ENCODE measurements at regions not wholly inside any gene's neighbourhood (a gene's known extent, or its start where the extent isn't known, plus 50 kb on each side); places are given as distances from the start of the nearest gene placed in this dataset.

GRCh38 chr1:163257763-163258162, 55.0 kb upstream of the RGS5 start:
- no peak for DNase-seq (ENCODE audit: low read depth in 1 of 2, low spot score in 1 of 2)
- in situ Hi-C loops (cut with HindIII; ENCODE audit: low pct_unique_long_range_greater_than_20kb, low sequenced_read_pairs), result no loop called here
- no peak for TF ChIP-seq JUND (IDR thresholded peaks at IDR 0.05; ENCODE audit: low read depth)

GRCh38 chr1:163258181-163258580, 55.5 kb upstream of the RGS5 start:
- in situ Hi-C loops (cut with HindIII; ENCODE audit: low pct_unique_long_range_greater_than_20kb, low sequenced_read_pairs), result no loop called here
- DNase-seq (ENCODE audit: low read depth in 1 of 2, low spot score in 1 of 2), result peak in 1 of 2 experiments; percentile 62
- TF ChIP-seq JUND (IDR thresholded peaks at IDR 0.05; ENCODE audit: low read depth), result peak; percentile 76

DNA sequence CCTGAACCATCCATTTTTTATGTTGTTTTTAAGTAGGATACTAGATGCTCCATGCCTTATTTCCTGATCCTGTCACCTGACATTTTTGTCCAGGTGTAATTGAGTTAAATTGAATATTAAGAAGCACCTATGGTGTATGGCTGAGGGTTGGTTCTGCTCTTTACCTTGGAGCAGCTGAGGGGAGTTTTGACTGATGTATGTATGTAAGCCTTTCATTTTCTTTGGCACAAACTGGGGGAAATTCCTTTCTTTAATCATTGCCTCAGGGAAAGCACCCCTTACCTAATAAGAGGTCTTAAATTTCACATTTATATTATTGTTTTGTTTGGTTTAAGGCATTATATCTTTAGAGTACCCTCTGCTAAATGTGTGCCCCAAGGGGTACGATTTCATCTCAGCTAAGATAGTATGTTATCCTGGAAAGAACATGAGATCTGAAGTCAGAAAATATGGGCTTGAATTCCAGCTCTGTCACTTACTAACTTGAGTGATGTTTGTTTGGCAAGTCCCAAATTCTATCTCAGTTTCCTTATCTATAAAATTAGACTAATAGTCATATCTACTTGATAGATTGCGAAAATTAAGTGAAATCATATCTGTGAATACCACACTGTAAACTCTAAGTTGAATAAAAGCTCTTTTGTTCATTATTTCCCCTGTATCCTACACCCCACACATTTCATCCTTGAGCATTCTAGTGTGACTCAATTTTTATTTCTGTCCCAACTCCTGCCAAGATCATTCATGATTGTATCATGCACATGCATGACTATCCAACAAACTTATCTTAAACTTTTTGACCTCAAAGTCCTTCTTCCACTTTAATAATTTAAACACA, 57.7 kb upstream of the NUF2 start:
- no peak for DNase-seq (ENCODE audit: low read depth in 1 of 2, low spot score in 1 of 2)
- in situ Hi-C loops (cut with HindIII; ENCODE audit: low pct_unique_long_range_greater_than_20kb, low sequenced_read_pairs), result no loop called here
- TF ChIP-seq JUND (IDR thresholded peaks at IDR 0.05; ENCODE audit: low read depth), result no peak

DNA sequence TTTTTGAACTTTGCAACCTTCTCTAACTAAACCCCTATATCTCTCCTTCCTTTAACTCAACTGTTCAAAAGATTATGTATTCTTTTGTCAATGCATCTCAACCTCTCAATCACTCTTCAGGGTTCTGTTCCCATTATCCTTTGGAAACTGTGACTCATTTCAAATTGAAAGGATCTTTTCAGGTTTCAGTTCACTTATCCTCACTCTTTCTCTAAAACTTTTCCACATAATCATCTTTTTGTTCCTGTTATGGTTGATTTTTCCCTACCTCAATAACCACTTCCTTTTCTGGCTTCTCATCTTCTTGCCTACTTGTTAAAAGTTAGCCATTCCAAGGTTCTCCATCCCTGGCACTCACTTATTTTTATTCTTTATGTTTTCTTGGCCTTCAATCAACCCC, 56.2 kb upstream of the NUF2 start:
- TF ChIP-seq JUND (IDR thresholded peaks at IDR 0.05; ENCODE audit: low read depth), result no peak
- in situ Hi-C loops (cut with HindIII; ENCODE audit: low pct_unique_long_range_greater_than_20kb, low sequenced_read_pairs), result no loop called here
- DNase-seq (ENCODE audit: low read depth in 1 of 2, low spot score in 1 of 2), result no peak

DNA sequence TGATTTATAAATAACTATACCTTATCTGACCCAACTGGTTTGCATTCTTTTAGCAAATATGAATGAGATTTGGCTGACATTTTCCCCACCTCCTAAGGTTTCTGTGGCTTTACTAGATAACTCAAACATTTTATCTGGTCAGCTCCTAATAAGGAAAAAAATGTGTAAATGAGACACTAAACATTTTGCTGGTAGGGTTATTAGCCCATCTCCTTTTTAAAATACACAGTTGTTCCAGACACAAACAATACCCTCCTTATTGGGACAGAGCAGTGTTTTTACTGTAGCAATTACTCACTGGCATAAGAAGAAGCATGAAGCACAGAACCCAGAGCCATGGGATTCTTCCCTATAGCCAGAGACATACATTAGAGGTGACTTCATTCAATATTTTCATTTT, 53.8 kb upstream of the NUF2 start:
- DNase-seq (ENCODE audit: low read depth in 1 of 2, low spot score in 1 of 2), result no peak
- in situ Hi-C loops (cut with HindIII; ENCODE audit: low pct_unique_long_range_greater_than_20kb, low sequenced_read_pairs), result no loop called here
- TF ChIP-seq JUND (IDR thresholded peaks at IDR 0.05; ENCODE audit: low read depth), result no peak

DNA sequence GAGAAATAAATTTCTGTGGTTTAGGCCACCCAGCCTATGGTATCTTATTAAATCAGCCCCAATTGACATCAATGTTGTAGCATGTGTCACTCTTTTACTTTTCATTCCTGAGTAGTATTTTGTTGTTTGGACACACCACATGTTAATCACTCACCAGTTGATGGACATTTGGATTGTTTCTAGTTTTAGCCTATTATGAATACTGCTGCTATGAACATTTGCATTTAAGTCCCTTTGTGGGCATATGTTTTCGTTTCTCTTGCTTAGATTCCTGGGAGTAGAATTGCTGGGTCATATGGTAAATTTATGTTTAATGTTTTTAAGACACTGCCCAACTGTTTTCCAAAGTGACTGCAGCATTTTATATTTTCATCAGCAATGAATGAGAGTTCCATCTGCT, 50.2 kb upstream of the NUF2 start:
- in situ Hi-C loops (cut with HindIII; ENCODE audit: low pct_unique_long_range_greater_than_20kb, low sequenced_read_pairs), result no loop called here
- DNase-seq (ENCODE audit: low read depth in 1 of 2, low spot score in 1 of 2), result no peak
- TF ChIP-seq JUND (IDR thresholded peaks at IDR 0.05; ENCODE audit: low read depth), result no peak

Measured in T47D (cell line).